HG02678 (cell line): ENCODE measurements at regions not wholly inside any gene's neighbourhood (a gene's known extent, or its start where the extent isn't known, plus 50 kb on each side); places are given as distances from the start of the nearest gene placed in this dataset.
A peak's percentile ranks its signal among the peaks of the same experiment; 100 is the strongest.

Experiments
- ATAC-seq: cut with Tn5 transposase; IDR thresholded peaks from one replicate; pipeline ENCODE4 v1.9.1; 2021; ENCODE audit warnings: mild to moderate bottlenecking, moderate library complexity; ENCODE audit not compliant: unreplicated experiment

DNA sequence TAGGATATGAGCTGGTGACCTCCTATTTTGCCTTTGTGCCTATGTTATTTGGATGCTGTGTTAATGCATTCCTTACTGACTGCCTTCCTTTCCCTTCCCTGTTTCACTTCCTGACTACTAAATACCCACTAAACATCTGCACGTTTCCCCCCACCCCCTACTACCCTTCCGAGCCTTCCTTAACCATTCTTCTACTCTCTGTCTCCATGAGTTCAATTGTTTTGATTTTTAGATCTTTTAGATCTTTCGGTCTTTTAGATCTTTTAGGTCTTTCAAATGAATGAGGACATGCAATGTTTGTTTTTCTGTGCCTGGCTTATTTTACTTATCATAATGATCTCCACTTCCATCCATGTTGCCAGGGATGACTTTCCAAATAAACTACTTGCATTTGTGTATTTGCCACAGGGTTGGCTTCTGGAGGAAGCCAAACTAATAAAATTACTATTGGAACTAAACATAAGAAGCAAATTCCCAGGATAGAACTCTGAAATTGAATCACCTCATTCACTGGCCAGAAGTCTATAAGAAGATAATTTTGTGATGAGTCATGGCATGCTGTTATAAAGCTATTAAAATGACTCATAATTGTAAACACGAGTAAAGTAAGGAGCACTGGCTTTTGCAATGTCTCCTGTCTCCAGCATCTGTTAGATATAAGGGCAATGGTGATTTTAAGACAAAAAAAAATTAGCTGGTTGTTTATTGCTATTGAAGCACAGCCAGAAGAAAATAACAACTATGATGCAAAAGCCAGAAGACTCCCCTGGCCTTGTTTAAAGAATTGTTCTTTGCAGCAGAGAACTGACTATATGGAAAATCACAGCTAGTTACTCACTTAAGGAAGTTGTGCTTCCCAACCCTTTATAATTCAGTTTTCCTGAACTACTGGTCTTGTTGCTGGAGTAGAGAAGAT is 586.3 kb downstream of the LRFN5 start:
- ATAC-seq = no peak

DNA sequence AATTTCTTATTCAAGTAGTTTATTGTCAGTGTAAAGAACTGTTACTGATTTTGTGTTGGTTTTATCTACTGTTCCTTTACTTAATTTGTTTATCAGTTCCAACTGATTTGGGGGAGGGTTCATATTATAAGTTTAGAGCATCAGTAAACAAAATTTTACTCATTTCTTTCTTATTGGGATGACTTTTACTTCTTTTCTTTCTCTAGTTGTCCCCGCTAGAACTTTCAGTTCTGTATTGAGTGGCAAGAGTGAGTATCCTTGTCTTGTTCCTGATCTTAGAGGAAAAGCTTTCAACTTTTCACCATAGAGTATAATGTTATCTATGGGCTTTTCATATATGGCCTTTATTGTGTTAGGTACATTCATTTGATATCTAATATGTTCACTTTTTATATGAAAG is 584.1 kb downstream of the LRFN5 start:
- ATAC-seq = no peak

DNA sequence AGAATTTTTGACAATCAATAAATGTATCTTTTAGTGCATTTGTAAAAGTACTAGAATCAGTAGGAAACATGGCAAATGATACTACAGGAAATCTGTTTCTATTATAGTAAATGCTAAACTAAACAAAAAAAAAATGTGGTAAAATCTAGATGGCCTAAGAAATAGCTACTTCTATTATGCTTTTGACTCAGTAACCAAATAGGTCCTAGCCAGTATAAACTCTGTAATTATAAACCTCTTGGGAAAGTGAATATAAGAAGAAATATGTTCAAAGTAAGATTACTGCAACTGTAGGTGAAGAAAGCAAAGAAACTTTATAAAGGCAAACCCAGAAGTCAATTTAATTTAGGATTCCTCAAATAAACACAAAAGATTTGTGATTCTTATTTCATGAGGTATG is 581.2 kb downstream of the LRFN5 start:
- ATAC-seq = no peak

DNA sequence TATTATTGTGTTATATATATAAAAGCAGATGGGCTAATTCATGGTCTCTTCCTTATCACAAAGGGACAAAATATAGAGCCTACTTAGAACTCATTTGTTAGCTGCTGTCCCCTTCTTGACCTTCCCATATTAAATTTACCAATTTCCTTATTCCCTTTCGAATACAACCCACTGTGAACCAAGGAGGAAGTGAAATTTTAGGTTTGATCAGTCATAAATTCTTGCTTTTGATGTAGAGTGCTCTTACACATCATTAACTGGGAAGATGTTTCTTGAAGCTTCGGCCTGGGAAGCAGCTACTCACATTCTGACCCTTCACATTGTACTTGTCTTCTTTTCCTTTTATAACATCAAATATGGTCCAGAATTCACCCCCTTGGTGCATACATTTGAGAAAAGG is 579.0 kb downstream of the LRFN5 start:
- no peak for ATAC-seq

DNA sequence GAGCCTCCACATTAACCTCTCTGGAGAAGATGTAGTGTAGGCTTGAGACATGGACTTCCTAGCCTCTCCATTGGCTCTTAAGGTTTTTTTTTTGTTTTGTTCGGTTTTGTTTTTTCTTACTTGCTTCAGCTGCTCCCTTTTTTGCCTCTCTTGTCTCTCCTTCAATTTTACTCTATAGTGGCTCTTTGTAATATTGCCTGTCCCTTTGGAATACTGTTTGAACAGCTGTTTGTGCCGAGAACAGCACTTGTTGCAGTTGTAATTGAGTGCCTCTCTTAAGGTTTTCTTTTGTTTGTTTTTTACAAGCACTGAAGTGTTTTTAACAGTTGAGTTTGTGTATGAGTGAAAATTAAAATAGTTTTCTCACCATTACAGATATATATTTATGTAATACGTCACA is 567.7 kb downstream of the LRFN5 start:
- no peak for ATAC-seq

DNA sequence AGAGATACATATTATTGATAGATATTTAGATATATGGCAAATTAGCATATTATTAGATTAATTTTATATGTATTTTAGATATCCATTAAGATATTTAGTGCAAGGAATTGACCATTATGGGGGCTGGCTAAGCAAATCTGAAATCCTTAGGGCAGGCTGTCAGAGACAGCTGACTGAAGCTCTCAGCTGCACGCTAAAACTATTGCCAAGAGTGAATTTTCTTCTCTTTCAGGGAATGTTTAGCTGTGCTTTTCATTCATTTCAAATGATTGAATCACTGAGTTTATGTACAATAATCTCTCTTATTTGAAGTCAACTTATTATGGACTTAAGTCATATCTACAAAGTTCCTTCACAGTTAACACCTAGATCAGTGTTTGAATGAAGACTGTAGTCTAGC is 566.5 kb downstream of the LRFN5 start:
- no peak for ATAC-seq

DNA sequence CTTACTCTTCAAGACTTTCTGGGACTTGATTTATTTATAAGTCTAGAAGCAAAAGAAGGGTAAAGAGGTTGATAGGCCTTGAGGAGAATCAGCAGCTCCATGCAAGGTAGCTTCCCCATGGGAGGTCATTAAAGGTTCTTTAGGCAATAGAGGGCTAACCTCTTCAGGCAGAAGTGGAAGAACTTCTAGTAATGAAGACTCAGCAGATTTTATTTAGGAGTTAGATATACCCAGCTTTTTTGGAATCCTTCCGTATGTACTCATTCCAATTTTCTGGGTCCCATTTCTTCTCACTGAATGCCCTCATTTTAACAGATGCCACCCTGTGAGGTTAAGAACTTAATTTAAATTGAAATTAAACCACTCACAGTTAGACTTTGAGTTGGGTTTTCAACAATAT is 565.6 kb downstream of the LRFN5 start:
- ATAC-seq = no peak

DNA sequence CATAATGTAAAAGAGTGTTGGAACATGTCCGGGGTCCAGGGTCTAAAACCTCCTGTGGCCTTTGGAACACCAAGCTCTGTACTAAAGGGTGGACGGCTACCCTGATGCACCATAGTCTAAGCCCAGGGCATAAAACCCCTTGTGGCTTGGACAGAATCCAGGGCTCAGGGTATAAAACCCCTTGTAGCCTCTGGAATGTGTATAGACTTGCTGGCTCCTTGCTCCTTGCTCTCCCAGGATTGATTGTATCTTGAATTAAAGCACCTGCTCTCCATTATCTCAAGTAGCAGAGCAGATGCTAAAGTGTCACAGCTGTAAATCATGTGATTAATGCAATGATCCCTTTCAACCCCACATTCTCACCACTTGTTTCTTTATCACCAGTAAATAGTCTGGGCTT is 556.5 kb downstream of the LRFN5 start:
- no peak for ATAC-seq

DNA sequence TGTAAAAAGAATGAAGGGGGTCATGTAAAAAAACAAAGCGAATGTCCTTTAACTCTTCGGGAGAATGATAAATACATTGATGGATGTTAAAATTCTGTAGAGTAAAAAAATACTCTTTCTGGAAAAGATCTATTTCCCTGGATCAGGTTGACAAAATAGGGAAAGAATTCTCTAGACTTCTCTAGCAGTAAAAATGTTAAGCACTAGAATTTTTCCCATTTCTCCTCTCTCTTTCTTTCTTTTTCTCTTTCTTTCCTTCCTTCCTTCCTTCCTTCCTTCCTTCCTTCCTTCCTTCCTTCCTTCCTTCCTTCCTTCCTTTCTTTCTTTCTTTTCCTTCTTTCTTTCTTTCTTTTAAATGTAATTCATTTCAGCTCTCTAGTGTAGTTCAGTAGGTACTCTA is 552.5 kb downstream of the LRFN5 start:
- ATAC-seq = no peak

DNA sequence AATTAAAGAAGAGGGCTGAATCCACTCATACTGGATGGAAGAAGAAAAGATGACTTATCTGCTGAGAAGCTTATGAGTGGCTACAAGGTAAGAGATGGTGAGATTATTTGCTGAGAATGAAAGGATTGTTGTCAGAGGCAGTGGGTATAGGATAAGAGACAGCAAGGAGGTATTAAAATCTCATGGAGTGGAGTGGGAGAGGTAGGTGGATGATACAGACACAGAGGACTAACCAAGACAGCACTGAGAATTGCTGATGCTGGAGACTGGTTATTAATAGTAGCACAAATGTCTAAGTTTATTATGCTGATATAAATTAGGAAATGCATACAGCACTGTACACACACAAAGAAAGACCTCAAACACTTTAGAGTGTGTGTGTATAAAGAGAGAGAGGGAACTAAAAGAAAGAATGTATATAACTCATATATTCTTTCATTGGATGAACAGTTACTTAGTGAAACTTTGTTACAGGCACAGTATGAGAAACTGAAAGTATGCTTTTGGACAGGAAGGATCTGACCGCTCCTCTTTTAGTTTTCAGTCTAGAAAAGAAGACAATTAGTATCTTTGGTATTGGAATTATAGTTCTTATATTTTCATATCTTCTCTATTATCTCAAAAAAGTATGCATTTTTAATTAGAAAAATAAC is 543.1 kb downstream of the LRFN5 start:
- ATAC-seq = no peak

DNA sequence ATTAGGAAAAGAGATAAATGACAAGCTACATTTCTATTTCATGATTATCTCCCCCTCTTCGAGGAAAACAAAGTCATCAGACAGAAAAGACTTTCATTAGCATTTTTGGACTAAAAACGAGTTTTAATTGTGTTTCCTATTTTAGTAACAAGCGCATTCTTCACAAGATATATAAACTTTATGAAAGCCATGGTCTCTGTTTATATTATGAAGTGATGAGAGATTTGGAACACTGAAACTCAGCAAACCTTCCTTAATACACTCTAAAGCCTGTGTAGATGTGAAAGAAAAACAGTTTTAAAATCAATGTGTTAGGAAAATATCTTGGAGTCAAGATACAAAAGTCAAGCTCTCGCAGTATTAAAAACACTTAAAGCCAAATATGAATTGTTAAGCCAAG is 539.1 kb downstream of the LRFN5 start:
- ATAC-seq = no peak

DNA sequence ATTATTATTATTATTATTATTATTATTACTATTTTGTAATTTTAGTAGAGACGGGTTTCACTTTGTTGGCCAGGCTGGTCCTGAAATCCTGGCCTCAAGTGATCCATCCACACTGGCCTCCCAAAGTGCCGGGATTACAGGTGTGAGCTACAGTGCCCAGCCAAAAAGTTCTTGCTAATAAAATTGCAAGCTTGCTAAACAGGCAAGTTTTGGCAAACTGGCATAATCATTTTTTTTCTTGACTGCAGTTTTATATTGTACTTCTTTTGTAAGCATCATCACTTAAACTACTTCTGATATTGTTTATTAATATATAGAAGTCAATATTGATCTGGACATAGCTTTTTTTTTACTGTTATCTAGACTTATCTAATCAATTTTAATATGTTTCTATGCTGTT is 536.4 kb downstream of the LRFN5 start:
- ATAC-seq = no peak

DNA sequence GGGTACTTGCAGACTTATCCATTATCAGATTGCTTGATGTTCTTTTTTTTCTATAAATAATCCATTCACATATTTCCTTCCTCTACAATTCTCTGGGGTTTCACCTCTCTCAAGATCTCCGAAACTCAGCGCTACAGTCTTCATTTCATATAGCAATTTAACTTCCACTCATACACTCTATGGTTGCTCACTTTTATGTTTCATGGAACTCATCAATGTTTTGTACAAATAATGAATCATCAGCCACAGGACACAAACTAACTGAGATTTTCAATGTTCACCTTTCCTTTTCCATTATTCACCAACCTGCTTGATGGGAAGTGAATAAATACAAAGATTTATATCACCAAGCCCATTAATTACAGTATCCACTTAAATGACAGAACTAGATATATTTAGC is 534.7 kb downstream of the LRFN5 start:
- no peak for ATAC-seq

DNA sequence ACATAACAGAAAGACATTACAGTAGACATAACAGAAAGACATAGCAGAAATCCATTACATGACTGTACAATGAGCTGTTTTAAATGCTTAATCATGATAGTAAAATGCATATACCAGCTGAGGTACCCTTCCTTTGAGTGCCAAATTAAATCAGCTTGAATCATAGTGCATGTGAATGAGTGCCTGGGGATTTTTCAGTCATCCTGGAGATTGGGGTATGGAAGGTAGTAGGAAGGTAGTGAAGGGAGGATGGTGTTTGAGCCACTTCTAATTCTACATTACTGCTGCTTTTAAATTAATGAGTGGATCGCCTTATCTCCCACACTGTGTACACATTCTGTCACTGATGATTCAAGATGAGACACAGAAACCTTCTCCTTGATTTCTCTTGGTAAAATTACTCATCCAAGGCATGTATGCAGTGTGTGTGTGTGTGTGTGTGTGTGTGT is 534.2 kb downstream of the LRFN5 start:
- no peak for ATAC-seq

DNA sequence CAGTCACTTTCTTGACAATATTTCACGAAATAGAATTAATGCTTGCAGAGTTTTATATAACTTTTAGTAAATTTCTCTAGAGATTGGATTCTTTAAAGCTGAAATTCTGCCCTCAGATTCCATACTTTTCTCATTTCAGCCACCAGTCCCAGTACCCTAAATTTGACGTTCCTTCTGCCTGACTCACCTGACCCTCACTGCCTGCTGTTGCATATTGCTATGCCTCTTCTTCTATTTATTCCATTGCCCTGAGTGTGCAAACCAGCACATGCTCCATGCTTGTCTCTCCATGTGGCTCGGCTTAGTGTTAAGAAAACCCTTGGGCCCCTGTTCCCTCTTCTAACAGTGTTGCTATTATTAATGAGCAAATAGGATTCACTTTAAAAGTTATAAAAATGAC is 533.3 kb downstream of the LRFN5 start:
- ATAC-seq = no peak

DNA sequence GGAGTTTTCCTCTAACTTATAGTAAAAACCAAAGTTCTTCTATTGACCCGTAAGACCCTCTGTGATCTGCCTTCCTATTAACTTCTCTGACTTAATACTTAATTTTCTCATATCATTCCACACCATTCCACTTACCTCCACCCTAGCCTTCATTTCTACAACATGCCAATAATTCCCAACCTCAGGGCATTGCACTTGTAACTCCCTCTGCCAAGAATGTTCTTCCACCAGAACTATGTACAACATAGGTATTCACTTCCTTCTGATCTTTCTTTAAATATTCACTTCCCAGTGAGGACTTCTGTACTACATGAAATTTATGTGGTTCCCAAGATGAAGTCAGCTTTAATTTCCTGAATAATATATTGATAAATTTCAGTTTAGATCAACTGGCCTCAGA is 531.7 kb downstream of the LRFN5 start:
- no peak for ATAC-seq

DNA sequence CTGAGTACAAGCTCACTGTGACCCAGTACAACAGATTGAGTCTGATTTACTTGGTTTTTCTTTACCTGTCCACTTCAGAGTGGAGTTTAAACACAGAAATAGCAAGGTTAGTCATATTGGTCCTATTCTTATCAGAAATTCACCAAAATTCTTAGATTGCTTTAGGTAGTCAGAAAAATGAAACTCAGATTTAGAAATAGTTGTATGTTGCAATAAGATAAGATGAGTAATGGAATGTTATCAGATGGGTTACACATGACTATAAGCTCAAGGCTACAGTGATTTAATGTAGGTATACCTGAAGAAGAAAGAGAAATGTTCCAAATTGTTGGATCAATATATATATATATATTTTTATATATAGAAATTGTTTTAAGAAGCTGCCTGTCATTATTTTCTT is 524.1 kb downstream of the LRFN5 start:
- ATAC-seq = no peak

DNA sequence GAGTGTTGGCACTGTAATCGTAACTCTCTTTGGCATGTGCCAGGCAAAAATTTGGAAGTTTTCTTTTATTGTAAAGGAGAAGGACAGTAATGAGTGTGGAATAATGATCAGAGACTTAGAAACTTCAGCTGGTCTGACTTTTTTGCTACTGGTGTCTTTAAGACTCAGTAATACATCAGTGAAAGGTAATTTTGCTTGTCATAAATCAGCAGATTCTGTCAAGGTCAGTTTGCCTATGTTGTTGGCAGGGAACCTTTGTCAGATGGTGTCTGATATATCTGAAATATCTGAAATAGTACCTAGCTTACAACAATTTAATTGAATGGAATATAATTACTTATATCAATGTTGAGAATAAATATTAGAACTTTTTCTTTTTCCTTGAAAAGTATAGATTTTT is 516.9 kb downstream of the LRFN5 start:
- no peak for ATAC-seq

DNA sequence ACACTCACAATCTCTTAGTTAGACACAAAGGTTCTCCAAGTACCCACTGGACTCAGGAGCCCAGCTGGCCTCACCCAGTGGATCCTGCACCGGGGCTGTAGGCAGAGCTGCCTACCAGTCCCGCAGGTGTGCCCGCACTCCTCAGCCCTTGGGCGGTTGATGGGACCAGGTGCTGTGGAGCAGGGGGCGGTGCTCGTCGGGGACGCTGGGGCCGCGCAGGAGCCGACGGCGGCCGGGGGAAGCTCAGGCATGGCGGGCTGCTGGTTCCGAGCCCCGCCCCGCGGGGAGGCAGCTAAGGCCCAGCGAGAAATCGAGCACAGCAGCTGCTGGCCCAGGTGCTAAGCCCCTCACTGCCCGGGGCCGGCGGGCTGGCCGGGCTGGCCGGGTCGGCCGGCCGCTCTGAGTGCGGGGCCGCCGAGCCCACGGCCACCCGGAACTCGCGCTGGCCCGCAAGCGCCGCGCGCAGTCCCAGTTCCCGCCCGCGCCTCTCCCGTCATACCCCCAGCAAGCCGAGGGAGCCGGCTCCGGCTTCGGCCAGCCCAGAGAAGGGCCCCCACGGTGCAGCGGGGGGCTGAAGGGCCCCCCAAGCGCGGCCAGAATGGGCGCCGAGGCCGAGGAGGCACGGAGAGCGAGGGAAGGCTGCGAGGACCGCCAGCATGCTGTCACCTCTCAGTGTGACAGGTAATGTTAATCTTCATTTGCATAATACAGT is 506.8 kb downstream of the LRFN5 start:
- no peak for ATAC-seq

DNA sequence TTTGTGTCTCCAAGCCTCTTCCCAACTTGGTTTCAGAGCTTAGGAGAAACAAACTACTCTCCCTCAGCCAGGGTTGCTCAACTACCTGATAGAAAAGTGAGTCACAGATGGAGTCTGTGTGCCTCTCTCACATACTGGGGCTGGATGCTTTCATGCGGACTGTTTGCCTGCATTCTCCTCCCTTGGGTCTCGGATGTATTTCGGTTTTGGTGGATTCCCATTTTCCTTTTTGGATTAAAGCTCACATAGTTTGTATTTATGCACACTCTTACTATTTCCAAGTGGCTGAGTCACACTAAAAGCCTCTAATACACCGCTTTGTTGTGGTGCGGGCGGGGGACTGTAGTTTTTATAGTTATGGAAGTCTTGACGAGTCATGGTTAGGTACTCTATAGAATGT is 505.4 kb downstream of the LRFN5 start:
- no peak for ATAC-seq

DNA sequence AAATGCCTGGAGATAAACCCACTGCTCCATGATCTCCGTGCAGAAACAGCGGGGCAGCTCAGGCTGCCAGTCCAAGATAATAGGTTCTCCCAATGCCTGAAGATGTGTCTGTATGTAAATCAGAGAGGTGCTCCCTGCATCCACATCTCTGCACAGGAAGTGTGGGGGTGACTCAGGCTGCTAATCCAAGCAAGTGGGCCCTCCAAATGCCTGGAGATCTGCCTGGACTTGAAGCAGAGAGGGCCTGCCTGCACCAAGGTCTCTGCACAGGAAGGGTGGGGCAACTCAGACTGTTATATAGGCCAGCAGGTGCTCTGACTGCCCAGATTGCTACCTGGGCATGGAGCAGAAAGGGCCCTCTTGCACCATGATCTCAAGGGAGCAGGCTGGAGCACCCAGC is 504.7 kb downstream of the LRFN5 start:
- ATAC-seq = no peak

DNA sequence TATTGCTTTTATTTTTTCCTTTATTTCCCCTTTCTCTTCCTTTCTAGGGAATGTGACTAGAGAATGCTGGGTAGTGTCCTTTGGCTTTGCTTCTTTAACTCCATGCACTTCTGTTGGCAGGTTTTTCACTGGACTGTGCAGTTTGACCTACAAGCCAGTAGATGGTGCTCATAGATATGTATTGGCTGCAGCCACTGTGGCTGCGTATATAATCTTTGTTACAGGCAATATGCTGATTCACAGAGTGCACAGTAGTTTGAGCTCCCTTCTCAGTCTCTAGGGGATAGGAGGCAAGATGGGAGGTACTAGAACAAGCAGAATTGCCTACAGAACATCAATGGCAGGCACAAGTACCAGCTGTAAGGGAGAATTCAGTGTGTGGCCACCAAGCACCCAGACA is 503.5 kb downstream of the LRFN5 start:
- ATAC-seq = peak; percentile 91
